Uterus (tissue), 3 donors: ENCODE measurements at regions not wholly inside any gene's neighbourhood (a gene's known extent, or its start where the extent isn't known, plus 50 kb on each side); places are given as distances from the start of the nearest gene placed in this dataset.

Source experiments
- DNase-seq, 2 donors: peaks; one replicate each; pipeline ENCODE4 v3.0.0-alpha.2; 2019 to 2020
- H3K27ac ChIP-seq, 2 donors: fragments of 200-600 bp; sonication (generic); 1 replicate in 1 of 2; 2 replicates in 1 of 2; pipeline ENCODE4 v1.5.1; 2016 to 2018
- H3K27me3 ChIP-seq, 2 donors: fragments of 200-600 bp; sonication (generic); one replicate each; pipeline ENCODE4 v1.5.1; 2018 to 2019; ENCODE audit warnings: control low read depth in 1 of 2
- H3K36me3 ChIP-seq, 2 donors: fragments of 200-600 bp; sonication (generic); one replicate each; pipeline ENCODE4 v1.5.1; 2019; ENCODE audit warnings: control low read depth in 1 of 2
- H3K4me1 ChIP-seq, 2 donors: fragments of 200-600 bp; sonication (generic); one replicate each; pipeline ENCODE4 v1.5.1; 2018 to 2019; ENCODE audit warnings: control low read depth in 1 of 2
- H3K4me3 ChIP-seq, 2 donors: fragments of 200-600 bp; sonication (generic); 1 replicate in 1 of 2; 2 replicates in 1 of 2; pipeline ENCODE4 v1.5.1; 2018 to 2019; ENCODE audit warnings: mild to moderate bottlenecking in 1 of 2
- H3K9me3 ChIP-seq, 2 donors: fragments of 200-600 bp; sonication (generic); one replicate each; pipeline ENCODE4 v1.5.1; 2019; ENCODE audit warnings: control low read depth in 1 of 2
- POLR2A ChIP-seq, 2 donors: fragments of 450-650 bp; IDR thresholded peaks; one replicate each; pipeline ENCODE4 v1.6.1; 2016; ENCODE audit warnings: antibody characterized with exemption in 2 of 2, mild to moderate bottlenecking in 1 of 2, moderate library complexity in 1 of 2
- intact Hi-C: fragments of 100-400 bp; cut with DNase I; formaldehyde crosslinking; loops from one replicate; pipeline ENCODE4 v1.15.1; 2023; ENCODE audit warnings: low total_unique reads
- TF ChIP-seq, protein P1 (sequence below), 4 experiments: fragments of 200-600 bp in 2 of 4; fragments of 450-650 bp in 2 of 4; sonication (generic) in 2 of 4; IDR thresholded peaks; one replicate each; pipeline ENCODE4 v1.5.1; 2016 to 2019; ENCODE audit warnings: antibody characterized with exemption in 4 of 4, mild to moderate bottlenecking in 2 of 4, moderate library complexity in 1 of 4
- donor health status: DM: yes; HTN: yes; CAD: no.

DNA sequence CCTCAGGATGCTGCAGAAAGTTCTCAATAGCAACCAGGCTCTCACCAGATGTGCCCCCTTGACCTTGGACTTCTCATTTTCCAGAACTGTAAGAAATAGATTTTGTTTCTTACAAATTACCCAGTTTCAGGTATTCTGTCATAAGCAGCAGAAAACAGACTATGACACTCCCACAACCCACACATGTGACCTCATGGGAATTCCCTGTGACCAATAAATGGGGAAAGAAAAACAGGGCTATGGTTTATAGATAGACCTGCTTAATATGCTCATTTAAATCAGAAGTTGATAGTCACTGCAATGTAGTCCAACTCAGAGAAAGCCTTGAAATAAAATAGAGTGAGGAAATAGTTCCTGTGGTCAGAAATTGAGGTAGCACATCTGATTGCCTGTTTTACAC lies 380.9 kb upstream of the PTBP2 start:
- no peak overlapping the region for H3K4me3 ChIP-seq
- no peak for TF ChIP-seq POLR2A (IDR thresholded peaks at IDR 0.05)
- intact Hi-C loops, result no loop called here
- no peak for DNase-seq
- no peaks in the 10 kb centered on the region for H3K9me3 ChIP-seq
- H3K4me1 ChIP-seq, result no peaks in the 10 kb centered on the region
- no peaks in the 10 kb centered on the region for H3K36me3 ChIP-seq
- no peak overlapping the region for H3K27ac ChIP-seq
- no peaks in the 10 kb centered on the region for H3K27me3 ChIP-seq

DNA sequence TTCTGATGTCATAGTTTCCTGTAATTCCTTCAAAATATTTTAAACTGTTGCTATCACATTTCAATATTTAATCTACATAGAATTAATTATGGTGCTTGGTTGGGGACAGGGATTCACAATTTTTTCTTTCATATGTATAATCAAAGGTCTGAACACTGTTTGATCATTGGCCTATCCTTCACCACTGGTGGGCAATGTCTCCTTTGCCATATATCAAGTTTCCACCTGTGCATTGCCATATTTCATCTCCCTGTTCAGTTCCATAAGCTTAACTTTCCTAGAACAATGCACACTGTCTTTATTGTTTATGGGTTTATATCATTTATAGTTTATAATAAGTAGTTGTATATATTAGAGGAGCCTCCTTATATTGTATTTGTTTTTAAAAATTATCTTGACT lies 374.9 kb upstream of the PTBP2 start:
- H3K27ac ChIP-seq, result no peak overlapping the region
- TF ChIP-seq, protein P1, sequence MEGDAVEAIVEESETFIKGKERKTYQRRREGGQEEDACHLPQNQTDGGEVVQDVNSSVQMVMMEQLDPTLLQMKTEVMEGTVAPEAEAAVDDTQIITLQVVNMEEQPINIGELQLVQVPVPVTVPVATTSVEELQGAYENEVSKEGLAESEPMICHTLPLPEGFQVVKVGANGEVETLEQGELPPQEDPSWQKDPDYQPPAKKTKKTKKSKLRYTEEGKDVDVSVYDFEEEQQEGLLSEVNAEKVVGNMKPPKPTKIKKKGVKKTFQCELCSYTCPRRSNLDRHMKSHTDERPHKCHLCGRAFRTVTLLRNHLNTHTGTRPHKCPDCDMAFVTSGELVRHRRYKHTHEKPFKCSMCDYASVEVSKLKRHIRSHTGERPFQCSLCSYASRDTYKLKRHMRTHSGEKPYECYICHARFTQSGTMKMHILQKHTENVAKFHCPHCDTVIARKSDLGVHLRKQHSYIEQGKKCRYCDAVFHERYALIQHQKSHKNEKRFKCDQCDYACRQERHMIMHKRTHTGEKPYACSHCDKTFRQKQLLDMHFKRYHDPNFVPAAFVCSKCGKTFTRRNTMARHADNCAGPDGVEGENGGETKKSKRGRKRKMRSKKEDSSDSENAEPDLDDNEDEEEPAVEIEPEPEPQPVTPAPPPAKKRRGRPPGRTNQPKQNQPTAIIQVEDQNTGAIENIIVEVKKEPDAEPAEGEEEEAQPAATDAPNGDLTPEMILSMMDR (IDR thresholded peaks at IDR 0.05), result no peak
- no peak for TF ChIP-seq POLR2A (IDR thresholded peaks at IDR 0.05)
- no peaks in the 10 kb centered on the region for H3K27me3 ChIP-seq
- no peaks in the 10 kb centered on the region for H3K9me3 ChIP-seq
- H3K36me3 ChIP-seq, result no peaks in the 10 kb centered on the region
- no peaks in the 10 kb centered on the region for H3K4me1 ChIP-seq
- intact Hi-C loops, result no loop called here
- no peak overlapping the region for H3K4me3 ChIP-seq
- DNase-seq, result no peak

DNA sequence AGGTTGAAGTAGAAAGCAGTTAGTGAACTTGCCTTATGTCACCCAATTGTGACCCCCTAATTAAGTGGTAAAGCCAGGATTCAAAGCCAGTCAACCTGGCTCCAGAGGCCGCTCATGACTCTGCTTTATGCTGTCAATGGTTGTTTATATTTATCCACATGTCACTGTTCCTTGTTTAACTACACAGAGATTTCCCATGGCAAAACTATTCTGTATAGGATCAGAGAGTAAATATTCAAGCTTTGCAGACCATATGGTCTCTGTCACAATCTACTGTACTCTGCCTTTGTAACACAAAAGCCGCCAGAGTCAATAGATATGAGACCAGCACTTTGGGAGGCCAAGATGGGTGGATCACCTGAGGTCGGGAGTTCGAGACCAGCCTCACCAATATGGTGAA lies 371.7 kb upstream of the PTBP2 start:
- Histone ChIP-seq H3K4me1 (no peaks in the 10 kb centered on the region), H3K36me3 (no peaks in the 10 kb centered on the region), H3K27ac (no peak overlapping the region), H3K9me3 (no peaks in the 10 kb centered on the region), H3K27me3 (no peaks in the 10 kb centered on the region), H3K4me3 (no peak overlapping the region)
- no peak for DNase-seq
- intact Hi-C loops, result no loop called here
- TF ChIP-seq, protein P1 (IDR thresholded peaks at IDR 0.05), result no peak
- TF ChIP-seq POLR2A (IDR thresholded peaks at IDR 0.05), result no peak

DNA sequence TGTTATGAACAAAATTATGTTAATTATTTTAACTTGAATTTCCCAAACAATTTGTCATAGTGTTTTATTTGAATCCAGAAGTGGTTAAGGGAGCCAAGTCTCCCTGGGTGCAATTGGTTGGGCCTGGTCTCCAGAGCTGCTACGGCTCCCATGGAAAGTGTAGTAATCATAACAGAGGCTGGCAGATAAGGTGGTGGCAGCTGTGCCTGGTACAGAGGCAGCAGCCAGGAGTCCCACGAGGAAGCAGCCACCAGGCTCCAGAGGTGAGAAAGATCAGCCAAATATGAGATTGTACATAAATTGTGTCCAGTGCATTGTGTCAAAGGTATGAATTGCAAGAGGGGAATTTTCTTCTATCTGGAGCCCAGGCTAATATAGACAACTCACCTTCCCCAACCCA lies 368.9 kb upstream of the PTBP2 start:
- no peak for DNase-seq
- H3K27me3 ChIP-seq, result no peaks in the 10 kb centered on the region
- TF ChIP-seq POLR2A (IDR thresholded peaks at IDR 0.05), result no peak
- TF ChIP-seq, protein P1 (IDR thresholded peaks at IDR 0.05), result no peak
- H3K4me3 ChIP-seq, result no peak overlapping the region
- intact Hi-C loops, result no loop called here
- H3K9me3 ChIP-seq, result no peaks in the 10 kb centered on the region
- no peak overlapping the region for H3K27ac ChIP-seq
- H3K4me1 ChIP-seq, result no peaks in the 10 kb centered on the region
- H3K36me3 ChIP-seq, result no peaks in the 10 kb centered on the region

DNA sequence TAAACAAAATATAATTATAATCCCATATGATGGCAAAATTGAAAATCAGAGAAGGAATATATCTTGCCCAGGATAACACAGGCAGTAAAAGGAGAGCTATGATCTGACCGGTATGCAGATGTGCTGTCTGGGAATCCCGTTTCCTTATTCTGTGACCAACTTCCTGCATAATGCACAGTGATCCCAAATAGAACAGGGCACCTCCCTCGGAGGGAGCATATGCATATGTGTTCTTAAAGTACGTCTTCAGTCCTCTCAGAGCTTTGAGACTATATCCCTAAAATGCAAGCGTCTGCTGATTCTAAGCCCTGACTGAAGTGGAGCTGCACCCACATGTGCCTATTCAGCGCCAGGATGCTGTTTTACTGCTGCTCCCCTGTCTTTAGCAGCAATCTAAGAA lies 366.1 kb upstream of the PTBP2 start:
- H3K36me3 ChIP-seq, result no peaks in the 10 kb centered on the region

More for the DNA sequence above, 366.1 kb upstream of the PTBP2 start:
- H3K27me3 ChIP-seq, result no peaks in the 10 kb centered on the region
- DNase-seq, result no peak
- H3K27ac ChIP-seq, result no peak overlapping the region
- no peaks in the 10 kb centered on the region for H3K4me1 ChIP-seq
- intact Hi-C loops, result no loop called here
- TF ChIP-seq, protein P1 (IDR thresholded peaks at IDR 0.05), result no peak
- TF ChIP-seq POLR2A (IDR thresholded peaks at IDR 0.05), result no peak
- H3K9me3 ChIP-seq, result no peaks in the 10 kb centered on the region
- H3K4me3 ChIP-seq, result no peak overlapping the region
